Upper lobe of left lung (tissue), 4 donors: ENCODE measurements at regions not wholly inside any gene's neighbourhood (a gene's known extent, or its start where the extent isn't known, plus 50 kb on each side); places are given as distances from the start of the nearest gene placed in this dataset.

Source experiments
- CTCF ChIP-seq, 6 experiments: fragments of 450-650 bp in 4 of 6; fragments of 200-600 bp in 2 of 6; sonication (generic) in 2 of 6; IDR thresholded peaks; one replicate each; pipeline ENCODE4 v1.5.1; 2016 to 2019; ENCODE audit warnings: antibody characterized with exemption in 6 of 6
- EP300 ChIP-seq, 4 donors: sonication (generic); formaldehyde crosslinking; IDR thresholded peaks; one replicate each; pipeline ENCODE4 v1.5.1; 2017; ENCODE audit warnings: antibody characterized with exemption in 4 of 4, control low read depth in 2 of 4
- POLR2A ChIP-seq, 4 donors: fragments of 450-650 bp; IDR thresholded peaks; one replicate each; pipeline ENCODE4 v1.5.1; 2016 to 2017; ENCODE audit warnings: antibody characterized with exemption in 4 of 4, mild to moderate bottlenecking in 2 of 4
- POLR2AphosphoS5 ChIP-seq, 2 donors: sonication (generic); formaldehyde crosslinking; IDR thresholded peaks; one replicate each; pipeline ENCODE4 v1.5.1; 2017; ENCODE audit warnings: antibody characterized with exemption in 2 of 2

GRCh38 chr2:7375901-7376300 lies 458.7 kb downstream of the RNF144A start:
- no peak for TF ChIP-seq CTCF (IDR thresholded peaks at IDR 0.05)
- no peak for TF ChIP-seq POLR2AphosphoS5 (IDR thresholded peaks at IDR 0.05)
- TF ChIP-seq POLR2A (IDR thresholded peaks at IDR 0.05) = no peak
- no peak for TF ChIP-seq EP300 (IDR thresholded peaks at IDR 0.05)
